ENCODE measurements at regions not wholly inside any gene's neighbourhood (a gene's known extent, or its start where the extent isn't known, plus 50 kb on each side); places are given as distances from the start of the nearest gene placed in this dataset.

GRCh38 chr9:87818308-87818707 is 64.4 kb upstream of the SPATA31E1 start:
- Histone ChIP-seq H3K27me3 (ENCODE audit: control insufficient read depth, insufficient read depth, low read length) (no peaks in the 10 kb centered on the region), H3K9me3 (ENCODE audit: control insufficient read depth, insufficient read depth, low read depth, low read length) (no peaks in the 10 kb centered on the region), H3K27ac (ENCODE audit: low read length) (no peak overlapping the region), H3K4me1 (ENCODE audit: control insufficient read depth, insufficient read depth, low read length) (no peaks in the 10 kb centered on the region), H3K4me3 (ENCODE audit: low read depth in 2 of 2, low read length in 2 of 2) (no peak overlapping the region), H3K36me3 (ENCODE audit: control insufficient read depth, insufficient read depth, low read length) (no peaks in the 10 kb centered on the region)
- ATAC-seq (no peak), DNase-seq (ENCODE audit: low read depth, low spot score) (no peak)
- BruUV-seq (replicated peaks): no TSS peak
- intact Hi-C loops (cut with micrococcal nuclease; ENCODE audit: unreplicated experiment): no loop called here
- in situ Hi-C loops (cut with HindIII; ENCODE audit: low pct_unique_long_range_greater_than_20kb, low sequenced_read_pairs): no loop called here
- CTCF ChIA-PET: no interaction called here
- TF ChIP-seq POLR2AphosphoS5 (IDR thresholded peaks at IDR 0.05; ENCODE audit: low read depth, low read length) (no peak), REST (IDR thresholded peaks at IDR 0.05; ENCODE audit: insufficient read depth in 1 of 2, low read depth in 2 of 2, low read length in 1 of 2) (no peak)
- POLR2A ChIA-PET: no interaction called here

GRCh38 chr9:87824216-87824875 is 58.3 kb upstream of the SPATA31E1 start:
- in situ Hi-C loops (cut with HindIII; ENCODE audit: low pct_unique_long_range_greater_than_20kb, low sequenced_read_pairs): no loop called here
- CTCF ChIA-PET: no interaction called here
- DNase-seq (ENCODE audit: low read depth, low spot score): no peak

More at GRCh38 chr9:87824216-87824875, 58.3 kb upstream of the SPATA31E1 start:
- H3K4me3 ChIP-seq (ENCODE audit: low read depth in 2 of 2, low read length in 2 of 2): no peak overlapping the region
- intact Hi-C loops (cut with micrococcal nuclease; ENCODE audit: unreplicated experiment): no loop called here
- BruUV-seq (replicated peaks): no TSS peak
- no peaks in the 10 kb centered on the region for H3K4me1 ChIP-seq (ENCODE audit: control insufficient read depth, insufficient read depth, low read length)
- POLR2A ChIA-PET: no interaction called here
- no peaks in the 10 kb centered on the region for H3K27me3 ChIP-seq (ENCODE audit: control insufficient read depth, insufficient read depth, low read length)
- H3K9me3 ChIP-seq (ENCODE audit: control insufficient read depth, insufficient read depth, low read depth, low read length): no peaks in the 10 kb centered on the region
- TF ChIP-seq TCF7L2 (IDR thresholded peaks at IDR 0.05; ENCODE audit: low read depth, low read length): no peak
- TF ChIP-seq, protein P1, sequence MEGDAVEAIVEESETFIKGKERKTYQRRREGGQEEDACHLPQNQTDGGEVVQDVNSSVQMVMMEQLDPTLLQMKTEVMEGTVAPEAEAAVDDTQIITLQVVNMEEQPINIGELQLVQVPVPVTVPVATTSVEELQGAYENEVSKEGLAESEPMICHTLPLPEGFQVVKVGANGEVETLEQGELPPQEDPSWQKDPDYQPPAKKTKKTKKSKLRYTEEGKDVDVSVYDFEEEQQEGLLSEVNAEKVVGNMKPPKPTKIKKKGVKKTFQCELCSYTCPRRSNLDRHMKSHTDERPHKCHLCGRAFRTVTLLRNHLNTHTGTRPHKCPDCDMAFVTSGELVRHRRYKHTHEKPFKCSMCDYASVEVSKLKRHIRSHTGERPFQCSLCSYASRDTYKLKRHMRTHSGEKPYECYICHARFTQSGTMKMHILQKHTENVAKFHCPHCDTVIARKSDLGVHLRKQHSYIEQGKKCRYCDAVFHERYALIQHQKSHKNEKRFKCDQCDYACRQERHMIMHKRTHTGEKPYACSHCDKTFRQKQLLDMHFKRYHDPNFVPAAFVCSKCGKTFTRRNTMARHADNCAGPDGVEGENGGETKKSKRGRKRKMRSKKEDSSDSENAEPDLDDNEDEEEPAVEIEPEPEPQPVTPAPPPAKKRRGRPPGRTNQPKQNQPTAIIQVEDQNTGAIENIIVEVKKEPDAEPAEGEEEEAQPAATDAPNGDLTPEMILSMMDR (IDR thresholded peaks at IDR 0.05): no peak
- no peak for TF ChIP-seq SIN3A (IDR thresholded peaks at IDR 0.05; ENCODE audit: borderline replicate concordance, insufficient read depth, low read depth, low read length)
- no peak for TF ChIP-seq POLR2AphosphoS5 (IDR thresholded peaks at IDR 0.05; ENCODE audit: low read depth, low read length)
- no peak for TF ChIP-seq REST (IDR thresholded peaks at IDR 0.05; ENCODE audit: insufficient read depth in 1 of 2, low read depth in 2 of 2, low read length in 1 of 2)
- no peak for ATAC-seq
- no peaks in the 10 kb centered on the region for H3K36me3 ChIP-seq (ENCODE audit: control insufficient read depth, insufficient read depth, low read length)
- no peak overlapping the region for H3K27ac ChIP-seq (ENCODE audit: low read length)

Measured in Panc1 (cell line).